ENCODE measurements at regions not wholly inside any gene's neighbourhood (a gene's known extent, or its start where the extent isn't known, plus 50 kb on each side); places are given as distances from the start of the nearest gene placed in this dataset.

GRCh38 chr3:78178209-78178608 is 1138.3 kb downstream of the ROBO2 start:
- H3K27ac Mint-ChIP-seq: no peak overlapping the region
- peaks cover 3% of the 10 kb centered on the region for H3K27me3 Mint-ChIP-seq
- H3K4me1 Mint-ChIP-seq (ENCODE audit: unreplicated experiment): no peaks in the 10 kb centered on the region
- no peak overlapping the region for H3K4me3 Mint-ChIP-seq
- TF ChIP-seq CTCF (conservative IDR thresholded peaks at IDR 0.05): no peak
- no peaks in the 10 kb centered on the region for H3K9me3 Mint-ChIP-seq
- DNase-seq (ENCODE audit: extremely low spot score, unreplicated experiment): no peak
- H3K36me3 Mint-ChIP-seq: no peaks in the 10 kb centered on the region

GRCh38 chr3:78178740-78179363 is 1139.0 kb downstream of the ROBO2 start:
- no peaks in the 10 kb centered on the region for H3K36me3 Mint-ChIP-seq
- no peak overlapping the region for H3K27ac Mint-ChIP-seq
- no peak for DNase-seq (ENCODE audit: extremely low spot score, unreplicated experiment)
- TF ChIP-seq CTCF (conservative IDR thresholded peaks at IDR 0.05): no peak
- no peaks in the 10 kb centered on the region for H3K9me3 Mint-ChIP-seq
- no peak overlapping the region for H3K4me3 Mint-ChIP-seq
- H3K4me1 Mint-ChIP-seq (ENCODE audit: unreplicated experiment): no peaks in the 10 kb centered on the region
- H3K27me3 Mint-ChIP-seq: peaks cover 3% of the 10 kb centered on the region

GRCh38 chr3:78183906-78184599 is 1144.2 kb downstream of the ROBO2 start:
- no peaks in the 10 kb centered on the region for H3K4me1 Mint-ChIP-seq (ENCODE audit: unreplicated experiment)
- H3K27me3 Mint-ChIP-seq: peaks cover 3% of the 10 kb centered on the region
- H3K27ac Mint-ChIP-seq: no peak overlapping the region
- H3K9me3 Mint-ChIP-seq: no peaks in the 10 kb centered on the region
- TF ChIP-seq CTCF (conservative IDR thresholded peaks at IDR 0.05): no peak
- H3K4me3 Mint-ChIP-seq: no peak overlapping the region
- H3K36me3 Mint-ChIP-seq: no peaks in the 10 kb centered on the region
- no peak for DNase-seq (ENCODE audit: extremely low spot score, unreplicated experiment)

GRCh38 chr3:78186404-78186803 is 1146.5 kb downstream of the ROBO2 start:
- Mint-ChIP-seq H3K4me1 (ENCODE audit: unreplicated experiment) (no peaks in the 10 kb centered on the region), H3K4me3 (no peak overlapping the region), H3K27me3 (no peaks in the 10 kb centered on the region), H3K36me3 (no peaks in the 10 kb centered on the region), H3K27ac (no peak overlapping the region), H3K9me3 (no peaks in the 10 kb centered on the region)
- TF ChIP-seq CTCF (conservative IDR thresholded peaks at IDR 0.05): no peak
- no peak for DNase-seq (ENCODE audit: extremely low spot score, unreplicated experiment)

- no peaks in the 10 kb centered on the region for H3K27me3 Mint-ChIP-seq
- H3K9me3 Mint-ChIP-seq: peaks cover 5% of the 10 kb centered on the region
- H3K36me3 Mint-ChIP-seq: no peaks in the 10 kb centered on the region
- H3K4me1 Mint-ChIP-seq (ENCODE audit: unreplicated experiment): peaks cover 9% of the 10 kb centered on the region
- no peak overlapping the region for H3K27ac Mint-ChIP-seq
- DNase-seq (ENCODE audit: extremely low spot score, unreplicated experiment): no peak
- no peak for TF ChIP-seq CTCF (conservative IDR thresholded peaks at IDR 0.05)
- no peak overlapping the region for H3K4me3 Mint-ChIP-seq
Measured at GRCh38 chr3:78201091-78201490, 1161.2 kb downstream of the ROBO2 start.
